ENCODE measurements at regions not wholly inside any gene's neighbourhood (a gene's known extent, or its start where the extent isn't known, plus 50 kb on each side); places are given as distances from the start of the nearest gene placed in this dataset.

DNA sequence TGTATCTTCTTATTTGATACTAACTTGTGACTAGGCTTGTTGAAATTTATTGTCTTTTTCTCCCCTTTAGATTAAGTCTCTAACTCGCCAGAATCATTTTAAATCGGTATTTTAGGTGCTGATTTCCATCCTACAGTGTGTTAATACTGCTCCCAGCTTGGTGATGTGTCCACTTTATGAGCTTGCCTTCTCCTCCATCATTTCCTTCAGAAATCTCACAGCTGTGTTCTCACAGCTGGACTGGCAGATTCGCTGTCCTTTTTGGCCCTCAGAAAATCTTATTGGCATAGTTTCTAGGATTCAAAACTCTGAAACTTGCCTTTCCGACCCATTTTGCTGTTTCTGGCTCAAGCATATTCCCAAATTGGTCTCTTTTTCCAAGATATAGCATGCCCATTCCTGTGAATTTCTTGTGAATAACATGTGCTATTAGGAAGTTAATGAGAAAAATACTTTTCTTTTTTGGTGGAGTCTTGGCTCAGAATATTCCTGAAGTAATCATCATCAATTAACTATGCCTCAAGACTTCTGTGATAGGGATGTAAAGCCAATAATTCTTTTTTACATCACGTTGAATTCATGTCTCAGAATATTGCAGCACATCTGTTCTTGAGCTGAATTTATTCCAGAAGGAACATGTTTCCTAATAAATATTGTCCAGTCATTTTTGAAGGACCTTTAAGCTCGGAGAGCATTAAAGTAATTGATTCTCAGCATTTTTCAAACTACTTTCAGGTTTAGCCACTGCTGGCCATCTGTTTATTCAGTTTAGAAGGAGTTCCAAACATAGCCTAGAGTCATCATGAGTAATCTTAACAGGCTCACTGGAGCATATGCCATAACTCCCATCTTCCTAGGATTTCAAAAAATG lies 50.0 kb upstream of the USP44 start:
- 51 to 67% (median 60%) methylated on average over 6 of the region's 6 CpGs for WGBS, 4 donors
- Histone ChIP-seq H3K4me3 (no peak overlapping the region), H3K9me3 (no peaks in the 10 kb centered on the region), H3K36me3 (no peaks in the 10 kb centered on the region), H3K27ac (peak overlapping the region in 9 of 12 donors; percentile 20 to 72 (median 40)), H3K27me3 (no peaks in the 10 kb centered on the region), H3K4me1 (peaks cover 0 to 24% (median 10%) of the 10 kb centered on the region in 12 donors)
- intact Hi-C loops (cut with DNase I) = no loop called here
- ATAC-seq = peak in 3 of 4 donors; percentile 44 to 64 (median 60)
- TF ChIP-seq, protein P1, sequence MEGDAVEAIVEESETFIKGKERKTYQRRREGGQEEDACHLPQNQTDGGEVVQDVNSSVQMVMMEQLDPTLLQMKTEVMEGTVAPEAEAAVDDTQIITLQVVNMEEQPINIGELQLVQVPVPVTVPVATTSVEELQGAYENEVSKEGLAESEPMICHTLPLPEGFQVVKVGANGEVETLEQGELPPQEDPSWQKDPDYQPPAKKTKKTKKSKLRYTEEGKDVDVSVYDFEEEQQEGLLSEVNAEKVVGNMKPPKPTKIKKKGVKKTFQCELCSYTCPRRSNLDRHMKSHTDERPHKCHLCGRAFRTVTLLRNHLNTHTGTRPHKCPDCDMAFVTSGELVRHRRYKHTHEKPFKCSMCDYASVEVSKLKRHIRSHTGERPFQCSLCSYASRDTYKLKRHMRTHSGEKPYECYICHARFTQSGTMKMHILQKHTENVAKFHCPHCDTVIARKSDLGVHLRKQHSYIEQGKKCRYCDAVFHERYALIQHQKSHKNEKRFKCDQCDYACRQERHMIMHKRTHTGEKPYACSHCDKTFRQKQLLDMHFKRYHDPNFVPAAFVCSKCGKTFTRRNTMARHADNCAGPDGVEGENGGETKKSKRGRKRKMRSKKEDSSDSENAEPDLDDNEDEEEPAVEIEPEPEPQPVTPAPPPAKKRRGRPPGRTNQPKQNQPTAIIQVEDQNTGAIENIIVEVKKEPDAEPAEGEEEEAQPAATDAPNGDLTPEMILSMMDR (IDR thresholded peaks at IDR 0.05) = no peak
- no peak for TF ChIP-seq POLR2A (IDR thresholded peaks at IDR 0.05)
- no peak for DNase-seq
